HK-2 (cell line): ENCODE measurements at regions not wholly inside any gene's neighbourhood (a gene's known extent, or its start where the extent isn't known, plus 50 kb on each side); places are given as distances from the start of the nearest gene placed in this dataset.
"Not testable (repeated sequence)": the region's sequence is repeated elsewhere in the genome, so short reads cannot be mapped to it uniquely, and the experiment has no call there.

ENCODE experiments used
- DNase-seq: peaks from one replicate; pipeline ENCODE4 v3.0.0-alpha.2; 2018; ENCODE audit not compliant: unreplicated experiment

GRCh38 chr16:88148078-88148477, 196.8 kb downstream of the BANP start:
- DNase-seq, result not testable (repeated sequence)

DNA sequence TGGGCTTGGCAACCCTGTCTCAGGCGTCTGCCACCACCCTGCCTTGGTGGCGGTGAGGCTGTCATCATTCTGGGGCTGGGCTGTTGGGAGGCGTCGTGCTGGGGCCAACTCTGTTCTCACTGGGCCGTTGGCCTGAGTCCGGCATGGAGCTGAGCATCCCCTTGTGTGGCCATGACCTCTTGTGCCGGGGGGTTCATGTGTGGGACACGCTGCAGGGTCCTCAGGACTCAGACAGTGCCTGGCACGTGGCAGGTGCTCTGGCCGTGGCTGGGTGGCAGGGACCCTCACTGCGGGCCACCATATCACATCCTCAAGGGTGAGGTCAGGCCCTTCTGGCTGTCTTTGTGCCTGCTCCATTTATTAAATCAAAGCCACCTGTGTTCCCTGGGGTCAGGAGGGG, 197.4 kb downstream of the BANP start:
- not testable (repeated sequence) for DNase-seq

DNA sequence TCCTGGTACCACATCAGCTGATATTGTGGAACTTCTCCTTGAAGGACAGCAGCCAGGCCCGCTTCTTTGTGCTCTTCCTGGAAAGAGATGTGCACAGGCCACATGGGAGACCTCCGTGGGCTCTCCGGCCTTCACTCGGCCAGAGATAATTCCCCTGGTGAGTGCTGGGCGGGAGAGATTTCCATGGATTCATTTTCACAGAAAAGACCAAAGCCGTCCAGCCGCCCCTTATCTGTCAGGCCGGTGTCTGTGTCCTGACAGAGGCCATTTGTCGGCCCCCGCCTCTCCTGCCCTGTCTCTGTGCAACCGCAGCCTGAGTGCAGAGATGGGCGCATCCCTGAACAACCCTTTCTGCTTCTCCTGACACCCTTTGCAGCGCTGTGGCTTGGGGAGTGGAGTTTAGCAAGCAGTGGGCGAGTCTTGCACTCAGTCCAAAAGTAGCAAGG, 197.9 kb downstream of the BANP start:
- not testable (repeated sequence) for DNase-seq

GRCh38 chr16:88149663-88150062, 198.4 kb downstream of the BANP start:
- not testable (repeated sequence) for DNase-seq

DNA sequence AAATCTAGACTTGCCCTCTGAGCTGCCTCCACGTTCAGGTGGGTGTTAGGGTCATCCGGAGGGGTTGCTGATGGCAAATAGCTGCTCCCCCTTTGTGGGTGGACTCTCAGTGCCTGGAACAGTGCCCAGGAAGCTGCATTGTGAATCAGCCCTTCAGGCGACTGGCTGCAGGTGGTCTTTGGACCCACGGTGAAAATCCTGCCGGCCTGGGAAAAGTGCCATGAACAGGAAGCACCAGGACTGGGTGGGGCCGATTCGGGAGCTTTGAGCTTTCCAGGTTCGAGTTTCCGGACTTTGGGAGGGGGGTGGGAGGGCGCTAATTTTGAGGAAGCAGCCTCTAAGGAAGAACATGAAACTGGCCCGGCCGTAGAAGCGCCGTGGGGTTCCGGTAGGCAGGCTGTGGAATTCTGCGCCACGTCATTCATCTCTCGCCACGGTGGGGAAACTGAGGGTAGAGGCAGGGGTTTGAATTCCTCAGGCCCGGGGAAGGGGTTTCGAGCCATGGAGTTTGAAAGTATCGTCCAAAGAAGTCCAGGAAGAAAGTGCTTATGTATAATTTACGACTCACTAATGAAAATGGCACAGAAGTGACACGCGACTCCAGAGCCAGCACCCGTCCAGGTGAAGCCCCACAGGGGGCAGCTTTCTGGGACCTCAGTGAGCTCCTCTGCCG, 199.4 kb downstream of the BANP start:
- not testable (repeated sequence) for DNase-seq

DNA sequence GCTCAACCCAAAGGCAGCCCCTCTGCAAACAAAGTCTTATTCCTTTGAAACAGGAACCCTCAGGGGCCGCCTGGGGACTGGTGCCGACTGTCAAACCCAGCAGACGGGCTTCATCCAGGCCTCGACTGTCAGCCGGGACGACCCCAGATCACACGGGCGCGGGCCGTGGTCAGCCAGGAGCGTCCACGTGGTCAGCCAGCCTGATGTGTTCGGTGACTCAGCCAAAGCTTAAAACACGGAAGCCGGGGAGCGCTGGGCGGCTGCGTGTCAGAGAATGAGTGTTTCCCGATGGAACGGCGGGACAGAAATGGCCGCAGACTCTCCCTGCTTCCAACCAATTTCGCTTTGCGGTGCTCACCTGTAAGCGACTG, 199.9 kb downstream of the BANP start:
- DNase-seq, result peak; percentile 6

DNA sequence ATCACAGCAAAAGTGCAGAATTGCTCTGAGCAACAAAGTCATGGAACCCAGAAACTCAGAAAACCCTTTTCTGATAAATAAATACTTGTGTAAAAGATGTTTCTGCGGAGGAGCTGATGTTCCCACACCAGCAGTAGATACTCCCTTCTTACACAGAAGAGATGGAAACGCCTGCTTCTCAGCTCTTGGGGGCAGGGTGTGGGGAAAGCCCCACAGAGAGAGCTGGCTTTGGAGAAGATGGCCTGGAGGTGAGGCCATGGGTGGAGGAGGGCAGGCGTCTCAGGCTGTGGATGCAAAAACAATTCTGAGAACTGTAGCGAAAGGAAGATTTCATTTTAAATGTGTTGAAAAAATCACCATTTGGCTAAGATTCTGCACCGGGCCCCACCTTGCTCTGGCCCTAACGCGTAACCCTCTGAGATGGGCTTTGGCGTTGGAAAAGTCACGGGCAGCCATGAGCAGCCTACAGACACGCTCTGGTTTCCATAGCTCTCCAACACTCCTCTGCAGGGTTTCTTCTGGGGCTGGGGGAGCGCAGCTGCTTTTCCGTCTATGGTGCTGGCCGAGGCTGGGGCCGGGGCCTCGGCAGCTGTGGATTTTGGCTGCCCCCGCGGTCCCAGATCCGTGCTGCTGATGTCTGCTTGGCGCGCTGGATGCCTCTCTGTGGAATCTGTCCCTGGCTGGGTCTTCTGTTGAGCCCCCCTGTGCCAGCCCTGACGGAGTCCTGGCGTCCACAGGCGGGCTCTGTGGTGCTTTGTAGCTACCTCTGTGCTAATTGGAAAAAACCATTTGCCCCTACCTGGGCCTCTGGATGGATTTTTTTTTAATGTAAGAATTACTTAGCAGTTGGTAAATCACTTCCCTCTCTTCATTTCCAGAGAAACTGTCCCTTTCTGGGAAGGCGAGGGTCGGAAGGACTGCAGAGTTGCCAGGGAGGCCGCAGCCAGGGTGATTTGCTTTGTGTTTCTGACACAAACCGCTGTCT, 200.9 kb downstream of the BANP start:
- not testable (repeated sequence) for DNase-seq

GRCh38 chr16:88152879-88153278, 201.6 kb downstream of the BANP start:
- not testable (repeated sequence) for DNase-seq

DNA sequence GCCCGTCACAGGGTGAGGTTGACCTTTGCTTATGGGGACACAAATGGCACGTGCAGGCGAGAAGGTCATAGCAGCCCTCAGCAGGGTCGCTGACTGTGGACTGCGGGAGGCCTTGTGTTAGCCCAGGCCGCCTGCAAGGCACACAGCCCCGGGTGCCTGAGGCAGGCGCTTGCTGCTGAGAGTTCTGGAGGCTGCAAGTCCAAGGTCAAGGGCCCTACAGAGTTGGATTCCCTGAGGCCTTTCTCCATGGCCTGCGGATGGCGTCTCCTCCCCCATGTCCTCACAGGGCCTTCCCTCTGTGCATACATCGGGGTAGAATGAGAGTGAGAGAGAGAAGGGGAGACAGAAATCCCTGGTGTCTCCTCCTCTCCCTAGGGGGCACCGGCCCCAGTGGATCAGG, 202.3 kb downstream of the BANP start:
- not testable (repeated sequence) for DNase-seq

- DNase-seq, result not testable (repeated sequence)
Measured at GRCh38 chr16:88154886-88155285, 203.7 kb downstream of the BANP start.

GRCh38 chr16:88155681-88156080, 204.4 kb downstream of the BANP start:
- DNase-seq, result not testable (repeated sequence)

DNA sequence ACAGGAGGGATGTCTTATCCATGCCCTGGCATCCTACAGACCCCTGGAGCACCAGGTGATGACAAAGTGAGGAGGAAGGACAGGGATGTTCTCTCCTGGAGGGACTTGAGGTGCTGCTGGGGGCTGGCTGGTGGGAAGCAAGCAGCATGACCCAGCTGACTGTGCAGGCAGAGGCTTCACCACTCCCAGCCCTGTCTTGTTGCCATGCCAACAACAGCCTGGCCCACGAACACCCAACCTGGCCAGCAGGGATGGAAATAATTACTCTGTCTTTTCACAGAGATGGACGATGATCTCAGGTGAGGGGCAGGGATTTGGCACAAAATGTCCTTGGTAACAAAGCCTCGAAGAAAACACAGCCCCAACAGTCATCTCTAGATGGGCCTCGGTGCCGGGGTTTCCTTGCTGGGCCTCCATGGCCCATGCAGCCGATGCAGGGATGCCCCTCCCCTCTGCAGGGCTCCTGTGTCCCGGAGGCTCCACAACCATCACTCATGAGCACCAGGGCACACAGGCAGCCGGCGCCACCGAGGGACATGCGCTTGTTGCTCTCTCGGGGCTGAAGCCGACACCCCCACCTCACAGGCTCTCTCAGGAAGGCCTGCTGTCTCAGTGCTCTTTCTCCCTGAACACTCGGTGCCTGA, 205.5 kb downstream of the BANP start:
- not testable (repeated sequence) for DNase-seq

GRCh38 chr16:88157686-88158085, 206.5 kb downstream of the BANP start:
- not testable (repeated sequence) for DNase-seq

GRCh38 chr16:88158256-88159045, 207.2 kb downstream of the BANP start:
- not testable (repeated sequence) for DNase-seq

DNA sequence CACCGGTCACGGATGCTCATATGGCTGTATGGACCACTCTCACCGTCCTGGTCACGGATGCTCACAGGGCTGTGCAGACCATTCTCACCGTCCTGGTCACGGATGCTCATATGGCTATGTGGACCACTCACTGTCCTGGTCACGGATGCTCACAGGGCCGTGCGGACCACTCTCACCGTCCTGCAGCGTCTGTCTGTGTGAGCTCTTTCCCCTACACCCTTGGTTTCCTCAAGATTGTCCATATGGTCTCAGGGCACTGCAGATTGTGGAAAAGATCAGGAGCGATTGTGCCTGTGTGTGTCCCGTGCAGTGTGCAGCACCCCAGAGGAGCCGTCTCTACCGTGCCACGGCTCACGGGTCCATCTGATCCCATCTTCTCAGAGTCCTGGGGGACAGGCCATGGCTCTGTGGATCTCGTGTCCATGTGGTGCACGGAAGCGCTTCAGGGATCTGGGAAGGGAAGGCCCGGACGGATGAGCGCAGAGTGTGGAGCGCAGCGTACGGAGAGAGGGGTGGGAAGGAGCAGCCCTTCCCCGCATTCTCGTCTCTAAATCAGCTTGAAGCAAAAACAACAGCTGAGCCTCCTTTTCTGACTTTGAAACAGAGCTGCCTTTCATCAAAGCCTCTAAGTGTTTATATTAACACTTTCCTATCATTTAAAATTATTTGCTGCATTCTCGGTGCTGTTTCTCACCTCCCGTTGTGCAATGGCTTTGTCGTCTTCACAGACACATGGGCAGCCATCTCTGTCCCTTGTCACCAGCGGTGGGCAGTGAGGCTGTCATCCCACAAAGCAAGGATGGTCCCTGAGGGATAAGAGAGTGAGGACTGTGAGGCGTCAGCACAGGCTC, 208.0 kb downstream of the BANP start:
- DNase-seq, result not testable (repeated sequence)

GRCh38 chr16:88159897-88160335, 208.7 kb downstream of the BANP start:
- not testable (repeated sequence) for DNase-seq

GRCh38 chr16:88161191-88161590, 210.0 kb downstream of the BANP start:
- DNase-seq, result not testable (repeated sequence)

DNA sequence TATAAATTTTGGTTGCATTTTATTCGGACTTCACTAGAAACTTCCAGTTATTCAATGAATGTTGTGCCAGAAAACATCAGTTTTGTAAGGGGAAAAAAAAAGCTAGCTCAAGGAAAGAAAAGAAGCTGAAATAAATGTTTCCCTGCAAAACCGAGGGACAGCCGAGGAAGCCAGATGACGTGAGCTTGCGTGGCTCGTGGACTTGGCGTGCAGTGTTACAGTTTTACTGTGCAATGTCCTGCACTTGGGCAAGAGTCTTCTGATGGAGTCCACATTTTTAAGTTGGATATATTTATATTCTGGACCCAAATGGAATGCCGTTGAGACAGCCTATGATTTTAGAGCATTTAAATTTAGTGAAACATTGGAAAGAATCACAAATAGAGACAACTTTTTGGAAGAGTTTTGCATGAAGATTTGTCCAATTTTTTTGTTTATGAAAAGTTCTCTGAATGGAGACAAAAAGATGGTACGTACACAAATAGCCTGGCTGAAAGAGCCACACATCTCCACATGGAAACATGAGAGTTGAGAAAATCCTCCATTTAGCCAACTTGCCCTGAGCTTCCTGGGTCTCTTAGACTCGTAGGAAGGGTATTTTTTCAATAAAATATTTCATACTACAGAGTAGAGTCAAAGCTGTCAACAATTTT, 210.5 kb downstream of the BANP start:
- DNase-seq, result not testable (repeated sequence)

DNA sequence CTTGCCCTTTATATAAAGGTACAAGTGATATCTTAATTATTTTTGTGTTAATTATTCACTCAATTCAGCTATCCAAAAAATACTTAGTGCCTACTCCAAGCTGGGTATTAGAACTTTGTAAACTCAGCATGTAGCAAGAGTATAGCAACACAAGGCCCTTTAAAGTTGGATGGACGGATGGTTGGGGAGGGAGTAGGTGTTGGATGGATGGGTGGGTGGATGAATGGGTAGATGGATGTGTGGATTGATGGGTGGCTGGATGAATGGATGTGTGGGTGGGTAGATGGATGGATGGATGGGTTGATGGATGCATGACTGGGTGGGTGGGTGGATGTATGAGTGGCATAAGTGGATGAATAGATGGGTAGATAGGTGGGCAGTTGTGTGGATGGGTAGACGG, 211.5 kb downstream of the BANP start:
- not testable (repeated sequence) for DNase-seq
